ENCODE measurements at regions not wholly inside any gene's neighbourhood (a gene's known extent, or its start where the extent isn't known, plus 50 kb on each side); places are given as distances from the start of the nearest gene placed in this dataset.

- ChIA-PET CTCF (no interaction called here), POLR2A (no interaction called here)
- Histone ChIP-seq H3K27ac (ENCODE audit: low read depth, low read length) (no peak overlapping the region), H3K9me3 (ENCODE audit: control insufficient read depth, insufficient read depth, low read length) (no peaks in the 10 kb centered on the region), H3K4me3 (ENCODE audit: low read depth, low read length) (no peak overlapping the region), H3K27me3 (ENCODE audit: control insufficient read depth, insufficient read depth, low read length) (no peaks in the 10 kb centered on the region)
- DNase-seq (ENCODE audit: low read depth, low spot score), result no peak
- no peak for TF ChIP-seq CTCF (IDR thresholded peaks at IDR 0.05; ENCODE audit: low read depth, low read length)
Observed at GRCh38 chr4:136316961-136317360, 1215.3 kb downstream of the PCDH18 start.

GRCh38 chr4:136314686-136315085 is 1217.6 kb downstream of the PCDH18 start:
- POLR2A ChIA-PET, result no interaction called here
- no peak overlapping the region for H3K27ac ChIP-seq (ENCODE audit: low read depth, low read length)
- CTCF ChIA-PET, result no interaction called here
- no peaks in the 10 kb centered on the region for H3K27me3 ChIP-seq (ENCODE audit: control insufficient read depth, insufficient read depth, low read length)
- TF ChIP-seq CTCF (IDR thresholded peaks at IDR 0.05; ENCODE audit: low read depth, low read length), result no peak
- H3K9me3 ChIP-seq (ENCODE audit: control insufficient read depth, insufficient read depth, low read length), result no peaks in the 10 kb centered on the region
- H3K4me3 ChIP-seq (ENCODE audit: low read depth, low read length), result no peak overlapping the region
- no peak for DNase-seq (ENCODE audit: low read depth, low spot score)

DNA sequence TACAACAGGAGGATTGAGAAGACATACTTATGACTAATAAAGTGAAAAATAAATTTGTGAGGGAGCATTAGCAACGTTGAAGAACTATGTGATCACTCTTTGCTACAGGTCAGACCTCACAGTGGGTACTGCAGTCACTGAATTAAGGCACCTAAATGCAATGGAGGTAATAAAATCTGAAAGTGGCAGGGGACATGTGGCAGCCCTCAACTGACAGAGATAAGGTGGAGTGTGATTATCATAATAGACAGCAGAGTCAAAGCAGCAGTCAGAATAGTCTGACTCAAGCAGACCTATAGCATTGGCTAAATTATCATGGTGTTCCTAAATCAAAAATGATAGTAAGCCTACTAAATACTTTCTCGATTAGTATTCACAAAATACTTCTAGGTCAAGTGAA is 1220.5 kb downstream of the PCDH18 start:
- ChIA-PET CTCF (no interaction called here), POLR2A (no interaction called here)
- Histone ChIP-seq H3K9me3 (ENCODE audit: control insufficient read depth, insufficient read depth, low read length) (no peaks in the 10 kb centered on the region), H3K4me3 (ENCODE audit: low read depth, low read length) (no peak overlapping the region), H3K27me3 (ENCODE audit: control insufficient read depth, insufficient read depth, low read length) (no peaks in the 10 kb centered on the region), H3K27ac (ENCODE audit: low read depth, low read length) (no peak overlapping the region)
- no peak for DNase-seq (ENCODE audit: low read depth, low spot score)
- no peak for TF ChIP-seq CTCF (IDR thresholded peaks at IDR 0.05; ENCODE audit: low read depth, low read length)

GRCh38 chr4:136307765-136308164 is 1224.5 kb downstream of the PCDH18 start:
- TF ChIP-seq CTCF (IDR thresholded peaks at IDR 0.05; ENCODE audit: low read depth, low read length), result no peak
- no peak overlapping the region for H3K27ac ChIP-seq (ENCODE audit: low read depth, low read length)
- no peak overlapping the region for H3K4me3 ChIP-seq (ENCODE audit: low read depth, low read length)
- ChIA-PET POLR2A (no interaction called here), CTCF (no interaction called here)
- H3K27me3 ChIP-seq (ENCODE audit: control insufficient read depth, insufficient read depth, low read length), result no peaks in the 10 kb centered on the region
- DNase-seq (ENCODE audit: low read depth, low spot score), result no peak
- H3K9me3 ChIP-seq (ENCODE audit: control insufficient read depth, insufficient read depth, low read length), result no peaks in the 10 kb centered on the region

DNA sequence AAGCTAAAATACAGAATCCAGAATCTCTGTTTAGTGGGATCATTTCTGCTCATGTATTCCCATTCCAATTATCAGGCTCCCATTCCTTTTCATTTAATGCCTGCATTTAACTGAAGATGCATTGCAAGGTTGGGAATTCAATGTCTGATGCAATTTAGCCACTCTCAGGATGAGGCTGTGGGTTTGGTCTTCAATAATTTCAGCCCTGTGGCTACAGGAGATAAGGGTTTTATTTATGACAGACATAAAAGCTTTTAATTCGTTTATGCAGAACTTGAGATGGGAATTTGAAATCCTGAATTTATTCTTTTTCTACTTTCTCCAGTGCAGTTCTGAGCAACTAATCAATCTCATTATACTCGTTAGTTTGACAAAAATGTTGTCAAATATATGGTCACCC is 1225.9 kb downstream of the PCDH18 start:
- Histone ChIP-seq H3K27ac (ENCODE audit: low read depth, low read length) (no peak overlapping the region), H3K4me3 (ENCODE audit: low read depth, low read length) (no peak overlapping the region), H3K9me3 (ENCODE audit: control insufficient read depth, insufficient read depth, low read length) (no peaks in the 10 kb centered on the region), H3K27me3 (ENCODE audit: control insufficient read depth, insufficient read depth, low read length) (no peaks in the 10 kb centered on the region)
- ChIA-PET POLR2A (no interaction called here), CTCF (no interaction called here)
- TF ChIP-seq CTCF (IDR thresholded peaks at IDR 0.05; ENCODE audit: low read depth, low read length), result no peak
- DNase-seq (ENCODE audit: low read depth, low spot score), result no peak
